HCT116 (cell line): ENCODE measurements at regions not wholly inside any gene's neighbourhood (a gene's known extent, or its start where the extent isn't known, plus 50 kb on each side); places are given as distances from the start of the nearest gene placed in this dataset.

ENCODE experiments used
- CEBPB ChIP-seq: IDR thresholded peaks from 2 replicates; pipeline ENCODE4 v1.6.1; 2012; ENCODE audit warnings: low read depth
- YY1 ChIP-seq: IDR thresholded peaks from 2 replicates; pipeline ENCODE4 v1.6.1; 2011; ENCODE audit warnings: low read length, low read depth, moderate library complexity, mild to moderate bottlenecking; ENCODE audit not compliant: insufficient replicate concordance; ENCODE audit errors: extremely low read depth

DNA sequence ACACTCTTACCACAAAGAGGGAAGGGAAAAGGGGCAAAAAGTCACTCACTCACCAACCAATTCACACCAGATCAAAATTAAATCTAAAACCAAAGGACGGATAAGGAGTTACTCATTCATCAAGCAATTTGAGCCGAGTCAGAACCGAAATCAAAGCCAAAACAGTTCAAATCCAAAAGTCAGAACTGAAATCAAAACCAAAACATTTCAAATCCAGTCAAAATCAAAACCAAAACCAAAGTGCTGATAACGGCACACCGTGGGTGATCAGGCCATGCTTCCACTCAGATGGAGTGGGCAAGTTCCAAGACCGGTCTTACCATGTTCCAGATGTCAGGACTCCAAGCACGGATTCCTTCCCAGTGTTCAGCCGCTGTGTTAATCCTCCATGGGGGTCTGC lies 139.5 kb downstream of the SLC38A6 start:
- TF ChIP-seq CEBPB = no peak
- no peak for TF ChIP-seq YY1
